ENCODE measurements at regions not wholly inside any gene's neighbourhood (a gene's known extent, or its start where the extent isn't known, plus 50 kb on each side); places are given as distances from the start of the nearest gene placed in this dataset.

GRCh38 chr10:108411894-108412293 is 1247.4 kb upstream of the SORCS1 start:
- no peaks in the 10 kb centered on the region for H4K20me1 ChIP-seq (ENCODE audit: insufficient read depth, low read length)
- intact Hi-C loops (cut with micrococcal nuclease; ENCODE audit: unreplicated experiment): no loop called here
- no TSS peak for BruUV-seq (replicated peaks)
- no peak overlapping the region for H2AFZ ChIP-seq (ENCODE audit: low read length)
- no peak overlapping the region for H3K4me3 ChIP-seq (ENCODE audit: low read depth, low read length, poor library complexity, severe bottlenecking)
- H3K9me2 ChIP-seq (ENCODE audit: insufficient read depth, low read length): no peaks in the 10 kb centered on the region
- no peaks in the 10 kb centered on the region for H3K36me3 ChIP-seq (ENCODE audit: insufficient read depth, low read length)
- H3K4me2 ChIP-seq (ENCODE audit: low read length): no peak overlapping the region
- no peak for DNase-seq (ENCODE audit: low spot score)
- no peaks in the 10 kb centered on the region for H3K9me3 ChIP-seq (ENCODE audit: low read length)
- no peaks in the 10 kb centered on the region for H3K79me2 ChIP-seq (ENCODE audit: insufficient read depth, low read depth, low read length)
- H3K4me1 ChIP-seq (ENCODE audit: insufficient read depth, low read length, poor library complexity, severe bottlenecking): no peaks in the 10 kb centered on the region
- no peak for TF ChIP-seq EZH2phosphoT487 (IDR thresholded peaks at IDR 0.05; ENCODE audit: borderline replicate concordance, low read depth, low read length)
- no peak for TF ChIP-seq CTCF (conservative IDR thresholded peaks at IDR 0.05; ENCODE audit: low read length)
- POLR2A ChIA-PET: interaction anchor here (0.6 kb wide), 1 partner anchor 1556 kb away, joined by 4 read pairs; no protein-coding TSS in a partner anchor
- CTCF ChIA-PET (ENCODE audit: unreplicated experiment): no interaction called here
- no peak overlapping the region for H3K27ac ChIP-seq (ENCODE audit: low read depth, low read length, poor library complexity, severe bottlenecking)

GRCh38 chr10:108411206-108411605 is 1246.7 kb upstream of the SORCS1 start:
- CTCF ChIA-PET (ENCODE audit: unreplicated experiment): no interaction called here
- POLR2A ChIA-PET: interaction anchor here (0.6 kb wide), 1 partner anchor 1556 kb away, joined by 4 read pairs; no protein-coding TSS in a partner anchor
- no peak for DNase-seq (ENCODE audit: low spot score)
- no TSS peak for BruUV-seq (replicated peaks)
- intact Hi-C loops (cut with micrococcal nuclease; ENCODE audit: unreplicated experiment): no loop called here
- Histone ChIP-seq H4K20me1 (ENCODE audit: insufficient read depth, low read length) (no peaks in the 10 kb centered on the region), H3K4me3 (ENCODE audit: low read depth, low read length, poor library complexity, severe bottlenecking) (no peak overlapping the region), H3K9me2 (ENCODE audit: insufficient read depth, low read length) (no peaks in the 10 kb centered on the region), H3K27ac (ENCODE audit: low read depth, low read length, poor library complexity, severe bottlenecking) (no peak overlapping the region), H3K9me3 (ENCODE audit: low read length) (no peaks in the 10 kb centered on the region), H3K79me2 (ENCODE audit: insufficient read depth, low read depth, low read length) (no peaks in the 10 kb centered on the region), H2AFZ (ENCODE audit: low read length) (no peak overlapping the region), H3K4me1 (ENCODE audit: insufficient read depth, low read length, poor library complexity, severe bottlenecking) (no peaks in the 10 kb centered on the region), H3K4me2 (ENCODE audit: low read length) (no peak overlapping the region), H3K36me3 (ENCODE audit: insufficient read depth, low read length) (no peaks in the 10 kb centered on the region)
- no peak for TF ChIP-seq CTCF (conservative IDR thresholded peaks at IDR 0.05; ENCODE audit: low read length)
- no peak for TF ChIP-seq EZH2phosphoT487 (IDR thresholded peaks at IDR 0.05; ENCODE audit: borderline replicate concordance, low read depth, low read length)

GRCh38 chr10:108410236-108410635 is 1245.7 kb upstream of the SORCS1 start:
- no peak for DNase-seq (ENCODE audit: low spot score)
- intact Hi-C loops (cut with micrococcal nuclease; ENCODE audit: unreplicated experiment): no loop called here
- BruUV-seq (replicated peaks): no TSS peak
- ChIA-PET CTCF (ENCODE audit: unreplicated experiment) (no interaction called here), POLR2A (no interaction called here)
- no peaks in the 10 kb centered on the region for H3K9me2 ChIP-seq (ENCODE audit: insufficient read depth, low read length)
- H2AFZ ChIP-seq (ENCODE audit: low read length): no peak overlapping the region
- H3K9me3 ChIP-seq (ENCODE audit: low read length): no peaks in the 10 kb centered on the region
- no peaks in the 10 kb centered on the region for H3K4me1 ChIP-seq (ENCODE audit: insufficient read depth, low read length, poor library complexity, severe bottlenecking)
- TF ChIP-seq CTCF (conservative IDR thresholded peaks at IDR 0.05; ENCODE audit: low read length): no peak
- TF ChIP-seq EZH2phosphoT487 (IDR thresholded peaks at IDR 0.05; ENCODE audit: borderline replicate concordance, low read depth, low read length): no peak
- no peaks in the 10 kb centered on the region for H4K20me1 ChIP-seq (ENCODE audit: insufficient read depth, low read length)
- H3K27ac ChIP-seq (ENCODE audit: low read depth, low read length, poor library complexity, severe bottlenecking): no peak overlapping the region
- H3K4me2 ChIP-seq (ENCODE audit: low read length): no peak overlapping the region
- no peak overlapping the region for H3K4me3 ChIP-seq (ENCODE audit: low read depth, low read length, poor library complexity, severe bottlenecking)
- H3K36me3 ChIP-seq (ENCODE audit: insufficient read depth, low read length): no peaks in the 10 kb centered on the region
- no peaks in the 10 kb centered on the region for H3K79me2 ChIP-seq (ENCODE audit: insufficient read depth, low read depth, low read length)

Measured in OCI-LY7 (cell line).